ENCODE measurements at regions not wholly inside any gene's neighbourhood (a gene's known extent, or its start where the extent isn't known, plus 50 kb on each side); places are given as distances from the start of the nearest gene placed in this dataset.

DNA sequence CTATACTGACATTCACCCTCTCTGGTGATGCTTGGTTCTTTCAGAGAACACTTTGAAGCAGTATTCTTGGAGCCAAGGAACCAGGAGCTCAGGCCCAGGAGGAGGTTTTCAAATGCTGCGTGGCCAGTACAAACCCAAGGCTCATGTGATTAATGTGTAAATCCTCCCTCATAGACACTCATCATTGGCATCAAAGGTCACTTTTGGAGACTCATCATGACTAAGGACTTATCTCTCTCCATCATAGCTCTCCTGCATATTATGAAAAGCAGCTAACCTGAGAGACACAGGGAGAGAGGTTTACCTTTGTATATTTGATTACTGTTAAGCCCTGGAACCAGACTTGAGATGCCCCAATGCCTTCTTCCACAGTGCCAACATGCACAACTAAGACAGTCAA lies 115.3 kb upstream of the SRD5A2 start:
- Histone ChIP-seq H3K27ac (ENCODE audit: control insufficient read depth, insufficient read depth) (no peak overlapping the region), H3K27me3 (replicated peaks in 1 of 2; ENCODE audit: control insufficient read depth in 2 of 2, insufficient read depth in 2 of 2, low read length in 1 of 2) (no peaks in the 10 kb centered on the region), H3K9ac (ENCODE audit: control insufficient read depth, insufficient read depth, low read length) (no peak overlapping the region), H3K4me3 (no peak overlapping the region), H3K4me2 (ENCODE audit: control insufficient read depth, insufficient read depth) (no peak overlapping the region), H2AFZ (ENCODE audit: control insufficient read depth, low read depth, low read length) (no peak overlapping the region), H3K4me1 (ENCODE audit: control insufficient read depth, insufficient read depth, low read length) (no peaks in the 10 kb centered on the region), H3K79me2 (ENCODE audit: control insufficient read depth, insufficient read depth, low read length) (no peaks in the 10 kb centered on the region), H3K36me3 (ENCODE audit: control insufficient read depth in 2 of 2, insufficient read depth in 2 of 2, low read length in 1 of 2) (no peaks in the 10 kb centered on the region), H3K9me3 (replicated peaks; ENCODE audit: control insufficient read depth, insufficient read depth, low read length) (peaks cover 16% of the 10 kb centered on the region), H4K20me1 (ENCODE audit: control insufficient read depth, insufficient read depth) (no peaks in the 10 kb centered on the region)
- ChIA-PET POLR2A (no interaction called here), SMC1A (ENCODE audit: uncharacterized antibody, unreplicated experiment) (no interaction called here), CTCF (interaction anchor here (1.0 to 1.6 kb wide), 2 partner anchors 8 kb away, joined by 3 read pairs; no protein-coding TSS in a partner anchor), RAD21 (ENCODE audit: unreplicated experiment) (no interaction called here)
- no peak for ATAC-seq
- intact Hi-C loops (cut with micrococcal nuclease; ENCODE audit: unreplicated experiment) (no loop called here), in situ Hi-C loops (cut with MboI) (no loop called here)
- no TSS peak for BruUV-seq (replicated peaks)
- 42% methylated on average over 1 of the region's 1 CpG for whole genome bisulfite sequencing (ENCODE audit: insufficient coverage, insufficient replicate concordance, low lambda C conversion rate, missing lambda C conversion rate)
- FAIRE-seq: no peak
- TF ChIP-seq ATF7 (IDR thresholded peaks at IDR 0.05; ENCODE audit: low read depth): no peak
- no peak for TF ChIP-seq LARP7 (IDR thresholded peaks at IDR 0.05)
- no peak for TF ChIP-seq CREM (IDR thresholded peaks at IDR 0.05; ENCODE audit: low read depth)
- TF ChIP-seq TCF3 (IDR thresholded peaks at IDR 0.05; ENCODE audit: borderline replicate concordance, insufficient read depth, low read depth, low read length): no peak
- TF ChIP-seq RUNX3 (IDR thresholded peaks at IDR 0.05; ENCODE audit: low read length): no peak
- no peak for TF ChIP-seq SUZ12 (IDR thresholded peaks at IDR 0.05; ENCODE audit: unreplicated experiment)
- no peak for DNase-seq (ENCODE audit: low read depth, low spot score)

GRCh38 chr2:31694444-31694843 lies 113.7 kb upstream of the SRD5A2 start:
- no peak overlapping the region for H3K9ac ChIP-seq (ENCODE audit: control insufficient read depth, insufficient read depth, low read length)
- BruUV-seq (replicated peaks): no TSS peak
- no peak overlapping the region for H3K27ac ChIP-seq (ENCODE audit: control insufficient read depth, insufficient read depth)
- WGBS (ENCODE audit: insufficient coverage, insufficient replicate concordance, low lambda C conversion rate, missing lambda C conversion rate): 5% methylated on average over 3 of the region's 3 CpGs
- H3K27me3 ChIP-seq (replicated peaks in 1 of 2; ENCODE audit: control insufficient read depth in 2 of 2, insufficient read depth in 2 of 2, low read length in 1 of 2): no peaks in the 10 kb centered on the region
- no peaks in the 10 kb centered on the region for H3K79me2 ChIP-seq (ENCODE audit: control insufficient read depth, insufficient read depth, low read length)
- no peak overlapping the region for H3K4me2 ChIP-seq (ENCODE audit: control insufficient read depth, insufficient read depth)
- in situ Hi-C loops (cut with MboI) (no loop called here), intact Hi-C loops (cut with micrococcal nuclease; ENCODE audit: unreplicated experiment) (no loop called here)
- no peak for DNase-seq (ENCODE audit: low read depth, low spot score)
- no peak overlapping the region for H3K4me3 ChIP-seq
- no peaks in the 10 kb centered on the region for H3K36me3 ChIP-seq (ENCODE audit: control insufficient read depth in 2 of 2, insufficient read depth in 2 of 2, low read length in 1 of 2)
- peaks cover 16% of the 10 kb centered on the region for H3K9me3 ChIP-seq (replicated peaks; ENCODE audit: control insufficient read depth, insufficient read depth, low read length)
- no peak overlapping the region for H2AFZ ChIP-seq (ENCODE audit: control insufficient read depth, low read depth, low read length)
- TF ChIP-seq RAD21 (IDR thresholded peaks at IDR 0.05; ENCODE audit: insufficient read depth, low read depth, low read length): peak; percentile 39
- TF ChIP-seq, protein P1, sequence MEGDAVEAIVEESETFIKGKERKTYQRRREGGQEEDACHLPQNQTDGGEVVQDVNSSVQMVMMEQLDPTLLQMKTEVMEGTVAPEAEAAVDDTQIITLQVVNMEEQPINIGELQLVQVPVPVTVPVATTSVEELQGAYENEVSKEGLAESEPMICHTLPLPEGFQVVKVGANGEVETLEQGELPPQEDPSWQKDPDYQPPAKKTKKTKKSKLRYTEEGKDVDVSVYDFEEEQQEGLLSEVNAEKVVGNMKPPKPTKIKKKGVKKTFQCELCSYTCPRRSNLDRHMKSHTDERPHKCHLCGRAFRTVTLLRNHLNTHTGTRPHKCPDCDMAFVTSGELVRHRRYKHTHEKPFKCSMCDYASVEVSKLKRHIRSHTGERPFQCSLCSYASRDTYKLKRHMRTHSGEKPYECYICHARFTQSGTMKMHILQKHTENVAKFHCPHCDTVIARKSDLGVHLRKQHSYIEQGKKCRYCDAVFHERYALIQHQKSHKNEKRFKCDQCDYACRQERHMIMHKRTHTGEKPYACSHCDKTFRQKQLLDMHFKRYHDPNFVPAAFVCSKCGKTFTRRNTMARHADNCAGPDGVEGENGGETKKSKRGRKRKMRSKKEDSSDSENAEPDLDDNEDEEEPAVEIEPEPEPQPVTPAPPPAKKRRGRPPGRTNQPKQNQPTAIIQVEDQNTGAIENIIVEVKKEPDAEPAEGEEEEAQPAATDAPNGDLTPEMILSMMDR (IDR thresholded peaks at IDR 0.05 in 2 of 3, conservative IDR thresholded peaks at IDR 0.05 in 1 of 3; ENCODE audit: control insufficient read depth in 2 of 3, extremely low read depth in 1 of 3, insufficient read depth in 1 of 3, low read depth in 3 of 3, low read length in 3 of 3): no peak; a peak in 1 of 6 replicates
- no peak for TF ChIP-seq RAD51 (IDR thresholded peaks at IDR 0.05)
- no peak for TF ChIP-seq KAT2A (conservative IDR thresholded peaks at IDR 0.05; ENCODE audit: control insufficient read depth, low read depth, low read length)
- TF ChIP-seq ZNF687 (IDR thresholded peaks at IDR 0.05): no peak
- no peak for ATAC-seq
- SMC1A ChIA-PET (ENCODE audit: uncharacterized antibody, unreplicated experiment): no interaction called here
- no peaks in the 10 kb centered on the region for H4K20me1 ChIP-seq (ENCODE audit: control insufficient read depth, insufficient read depth)
- H3K4me1 ChIP-seq (ENCODE audit: control insufficient read depth, insufficient read depth, low read length): no peaks in the 10 kb centered on the region
- FAIRE-seq: no peak
- CTCF ChIA-PET: interaction anchor here (0.6 to 1.6 kb wide), 2 partner anchors 10 to 596 kb away, joined by 3 read pairs; no protein-coding TSS in a partner anchor
- POLR2A ChIA-PET: no interaction called here
- RAD21 ChIA-PET (ENCODE audit: unreplicated experiment): no interaction called here

Measured in GM12878 (cell line).